ENCODE measurements at regions not wholly inside any gene's neighbourhood (a gene's known extent, or its start where the extent isn't known, plus 50 kb on each side); places are given as distances from the start of the nearest gene placed in this dataset.

DNA sequence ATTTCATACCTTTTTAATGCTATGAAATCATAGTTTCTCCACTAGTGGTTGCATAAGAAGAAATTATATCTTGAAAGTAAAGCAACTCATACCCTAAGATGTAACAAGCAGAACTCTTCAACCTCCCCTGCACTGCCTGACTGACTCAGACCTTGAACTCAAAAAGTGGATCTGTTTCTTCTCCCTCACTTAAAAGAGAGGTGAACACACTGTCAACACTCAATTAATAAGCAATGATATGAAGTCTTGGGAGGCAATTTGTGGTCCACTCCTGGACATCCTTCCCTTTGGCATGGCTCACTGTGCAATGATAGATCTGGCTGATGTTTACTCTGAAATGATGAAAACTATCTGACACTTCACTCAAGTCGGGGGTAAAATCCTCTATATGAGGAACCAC, 282.0 kb upstream of the DKK2 start:
- no peak for DNase-seq (ENCODE audit: low read depth, low spot score)

DNA sequence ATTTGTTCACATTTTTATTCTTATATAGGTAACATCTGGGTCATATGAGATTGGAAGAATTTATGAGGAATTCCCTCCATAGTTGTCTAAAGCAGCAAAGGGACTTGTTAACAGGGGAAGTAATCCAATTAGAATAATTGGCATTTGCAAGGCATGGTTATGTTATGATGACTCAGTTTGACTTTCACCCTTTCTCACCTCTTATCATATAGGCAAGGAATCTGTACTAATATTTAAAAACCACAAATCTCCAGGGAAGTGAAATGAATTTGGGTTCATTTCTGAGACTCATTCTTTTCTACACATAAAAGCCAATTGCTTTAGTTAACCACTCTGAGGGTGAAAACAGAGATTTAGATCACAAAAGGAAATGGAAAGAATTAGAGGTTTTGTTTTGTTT, 281.5 kb upstream of the DKK2 start:
- DNase-seq (ENCODE audit: low read depth, low spot score), result no peak

DNA sequence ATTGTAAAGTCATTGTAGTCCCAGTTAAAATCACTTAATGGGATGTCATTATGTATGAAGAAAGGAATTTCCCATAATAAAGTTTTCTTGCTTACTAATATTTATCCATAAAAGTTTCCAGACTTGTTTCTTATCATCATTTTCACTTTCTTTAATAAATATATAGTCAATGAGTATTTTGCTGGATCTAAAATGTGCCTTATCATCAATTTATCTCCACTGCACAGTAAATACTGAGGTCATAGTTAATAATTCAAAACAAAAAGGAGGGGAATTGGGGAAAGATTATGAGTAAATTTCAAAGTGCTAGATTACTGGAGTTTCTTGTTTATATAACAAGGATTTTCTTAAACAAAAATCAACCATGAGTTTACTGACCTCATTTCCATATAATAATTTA, 279.5 kb upstream of the DKK2 start:
- no peak for DNase-seq (ENCODE audit: low read depth, low spot score)

GRCh38 chr4:107314156-107314555, 278.0 kb upstream of the DKK2 start:
- no peak for DNase-seq (ENCODE audit: low read depth, low spot score)

DNA sequence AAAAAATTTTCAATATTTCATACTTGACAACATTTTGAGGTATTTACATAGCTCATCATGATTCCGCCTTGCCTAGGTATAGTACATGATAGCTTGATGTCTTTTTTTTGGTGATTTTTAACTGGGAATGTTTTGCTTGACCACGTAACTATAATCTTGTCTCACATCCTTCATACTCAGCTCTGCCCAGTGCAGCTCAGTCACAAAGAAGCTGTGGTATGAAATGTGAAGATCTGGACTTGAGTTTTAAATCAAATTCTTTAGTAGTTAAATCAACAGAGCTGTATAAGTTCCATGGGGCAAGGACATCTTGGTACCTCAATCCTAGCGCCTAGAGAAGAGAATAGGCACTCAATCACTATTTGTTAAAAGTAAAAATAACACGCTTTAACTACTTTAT, 276.3 kb upstream of the DKK2 start:
- no peak for DNase-seq (ENCODE audit: low read depth, low spot score)

GRCh38 chr4:107304699-107305286, 268.7 kb upstream of the DKK2 start:
- DNase-seq (ENCODE audit: low read depth, low spot score), result no peak

GRCh38 chr4:107299646-107300045, 263.5 kb upstream of the DKK2 start:
- no peak for DNase-seq (ENCODE audit: low read depth, low spot score)

GRCh38 chr4:107292979-107293378, 256.9 kb upstream of the DKK2 start:
- no peak for DNase-seq (ENCODE audit: low read depth, low spot score)

DNA sequence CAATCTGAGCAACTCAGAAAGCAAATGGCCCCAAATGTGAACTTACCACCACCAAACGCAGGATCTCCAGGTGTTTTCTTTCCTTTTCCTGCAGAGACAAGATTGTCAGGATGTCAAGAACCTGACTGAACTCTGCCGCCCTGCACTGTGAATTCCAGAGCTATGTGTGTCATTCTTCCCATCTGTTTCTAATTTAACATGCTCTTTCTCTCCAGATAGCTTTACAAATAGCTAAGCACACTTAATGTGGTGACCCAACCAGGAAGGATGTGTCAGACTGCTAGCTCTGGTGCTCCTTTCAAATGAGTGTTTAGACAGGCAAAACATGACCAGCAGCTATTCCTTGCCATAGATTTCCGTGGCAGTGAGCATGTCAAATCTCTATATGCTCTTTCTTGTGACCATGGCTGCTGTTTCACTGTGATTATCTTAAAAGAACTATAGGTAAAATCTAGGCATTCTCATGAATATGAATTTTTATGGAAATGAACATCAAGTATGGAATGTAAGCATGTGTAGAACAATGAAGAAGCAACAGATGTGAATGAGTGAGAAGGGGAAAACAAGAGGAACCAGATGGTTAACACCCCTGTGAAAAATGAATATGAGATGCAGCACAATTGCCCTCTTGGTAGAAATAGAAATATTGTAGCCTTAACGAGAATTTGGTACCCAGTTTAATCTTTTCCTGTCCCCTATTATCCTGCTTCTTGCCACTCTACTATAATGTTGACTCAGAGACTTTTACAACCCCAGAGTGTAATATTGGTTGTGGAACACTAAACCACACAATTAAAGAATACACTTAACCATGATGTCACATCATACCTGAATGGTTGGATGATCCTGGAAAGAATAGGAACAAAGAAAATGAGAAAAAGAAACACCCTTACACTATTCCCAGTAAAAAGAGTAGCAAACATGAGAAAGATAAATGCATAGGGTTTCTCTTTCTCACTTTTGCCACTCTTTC, 247.8 kb upstream of the DKK2 start:
- DNase-seq (ENCODE audit: low read depth, low spot score), result peak; percentile 73

DNA sequence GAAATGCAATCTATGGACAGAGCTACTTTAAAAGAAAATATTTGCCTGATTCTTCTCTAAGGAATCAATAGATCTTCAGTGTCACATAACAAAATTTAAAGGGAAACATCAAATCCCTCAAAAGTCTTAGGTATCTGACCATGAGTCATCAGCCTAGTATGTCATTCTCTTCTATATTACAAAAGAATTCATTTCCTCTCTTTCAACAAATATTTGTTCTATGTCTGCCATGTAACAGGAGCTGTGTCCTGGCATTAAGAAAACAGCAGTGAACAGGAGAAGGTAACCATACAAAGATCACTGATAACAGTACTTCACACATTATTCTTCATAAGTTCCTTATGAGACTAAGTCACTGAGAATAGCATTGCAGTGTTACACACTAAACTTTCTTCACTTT, 243.6 kb upstream of the DKK2 start:
- no peak for DNase-seq (ENCODE audit: low read depth, low spot score)

GRCh38 chr4:107278791-107279483, 242.8 kb upstream of the DKK2 start:
- no peak for DNase-seq (ENCODE audit: low read depth, low spot score)

DNA sequence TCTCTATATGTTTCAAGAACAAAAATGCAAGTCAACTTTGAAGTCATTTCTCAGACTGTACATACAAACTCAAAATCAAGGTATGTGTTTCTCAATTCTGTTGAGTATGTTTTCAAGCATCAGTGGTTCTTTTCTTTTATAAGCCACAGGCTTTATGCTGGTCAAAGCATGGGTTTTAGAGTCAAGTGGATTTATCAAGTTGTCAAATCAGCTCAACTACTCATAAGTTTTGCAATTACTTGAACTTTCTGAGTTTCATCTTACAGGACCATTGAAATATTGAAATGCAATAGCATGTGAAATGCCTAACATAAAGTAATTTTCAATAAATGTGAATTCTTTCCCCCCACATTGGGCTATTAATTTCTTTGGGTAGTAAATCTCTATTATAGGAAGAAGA, 239.9 kb upstream of the DKK2 start:
- DNase-seq (ENCODE audit: low read depth, low spot score), result no peak

DNA sequence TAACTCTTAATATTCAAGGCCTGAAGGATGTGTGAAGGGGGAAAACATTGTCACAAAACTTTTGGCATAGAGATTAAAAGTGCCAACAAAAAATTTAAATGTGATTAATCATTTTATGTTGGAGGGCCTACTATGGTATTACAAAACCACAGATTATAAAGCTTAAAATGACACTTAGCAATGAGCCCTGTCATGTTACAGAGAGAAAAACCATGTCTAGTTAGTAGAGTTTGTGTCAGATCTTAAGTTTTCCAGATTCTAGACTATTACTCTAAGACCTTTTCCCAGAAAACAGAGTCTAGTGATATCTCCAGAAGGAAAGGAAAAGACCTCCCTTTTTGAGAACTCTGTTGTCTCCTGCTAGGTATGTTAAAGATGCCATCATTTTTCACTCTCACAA, 239.1 kb upstream of the DKK2 start:
- no peak for DNase-seq (ENCODE audit: low read depth, low spot score)

DNA sequence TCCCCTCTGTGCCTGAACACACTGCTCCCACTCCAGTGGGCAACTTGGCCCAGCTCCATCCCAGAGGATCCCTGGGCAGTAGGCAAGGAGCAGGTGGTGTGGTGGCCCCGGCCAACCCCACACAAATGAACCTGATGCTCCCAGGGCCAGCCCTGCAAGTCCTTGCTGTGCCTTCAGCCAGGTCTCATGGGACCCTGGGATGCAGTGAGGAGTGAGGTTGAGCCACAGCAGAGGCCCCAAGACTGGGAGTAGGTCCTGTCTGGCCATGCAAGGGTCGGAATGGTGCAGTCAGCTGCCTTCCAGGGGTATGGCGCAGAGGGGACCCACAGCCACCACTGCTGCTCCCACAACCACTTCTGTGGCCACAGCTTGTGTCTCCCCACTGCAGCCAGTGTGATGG, 234.5 kb upstream of the DKK2 start:
- no peak for DNase-seq (ENCODE audit: low read depth, low spot score)

DNA sequence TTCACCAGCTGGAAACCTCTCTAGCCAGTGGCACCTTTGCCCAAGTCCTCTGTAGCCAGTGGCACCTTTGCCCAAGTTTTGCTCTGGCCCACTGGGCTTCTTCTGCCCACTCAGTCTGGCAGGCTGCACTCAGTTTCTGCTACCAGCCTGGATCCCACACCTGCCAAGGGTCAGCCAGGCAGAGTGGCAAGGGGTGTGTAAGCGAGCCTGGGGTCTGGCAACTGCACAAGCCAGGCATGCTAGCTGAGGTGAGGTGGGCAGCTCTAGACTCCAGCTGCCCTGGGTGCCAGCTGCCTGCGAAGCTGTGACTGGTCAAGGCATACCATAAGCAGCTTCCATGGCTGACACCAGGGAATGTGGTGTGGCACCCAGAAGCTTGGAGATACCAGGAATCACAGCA, 233.1 kb upstream of the DKK2 start:
- DNase-seq (ENCODE audit: low read depth, low spot score), result no peak

DNA sequence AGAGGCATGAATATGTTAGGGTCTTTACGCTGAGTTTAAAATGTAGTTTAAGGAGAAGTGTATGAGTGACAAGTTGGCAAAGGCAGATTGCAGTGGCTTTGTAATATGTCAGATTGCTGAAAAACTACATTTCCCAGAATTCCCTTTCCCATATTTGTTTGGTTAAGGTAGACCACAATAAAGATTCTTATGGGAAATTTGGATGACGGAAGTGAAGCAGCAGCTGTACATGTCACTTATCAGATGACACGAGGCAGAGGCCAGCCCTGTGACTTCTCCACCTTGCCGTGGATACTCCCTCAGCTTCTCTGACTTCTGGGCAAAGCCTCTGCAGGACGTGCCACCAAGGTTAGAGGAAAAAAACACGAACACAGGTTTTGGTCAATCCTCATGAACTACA, 229.7 kb upstream of the DKK2 start:
- DNase-seq (ENCODE audit: low read depth, low spot score), result no peak

GRCh38 chr4:107261241-107261874, 225.2 kb upstream of the DKK2 start:
- DNase-seq (ENCODE audit: low read depth, low spot score), result no peak

DNA sequence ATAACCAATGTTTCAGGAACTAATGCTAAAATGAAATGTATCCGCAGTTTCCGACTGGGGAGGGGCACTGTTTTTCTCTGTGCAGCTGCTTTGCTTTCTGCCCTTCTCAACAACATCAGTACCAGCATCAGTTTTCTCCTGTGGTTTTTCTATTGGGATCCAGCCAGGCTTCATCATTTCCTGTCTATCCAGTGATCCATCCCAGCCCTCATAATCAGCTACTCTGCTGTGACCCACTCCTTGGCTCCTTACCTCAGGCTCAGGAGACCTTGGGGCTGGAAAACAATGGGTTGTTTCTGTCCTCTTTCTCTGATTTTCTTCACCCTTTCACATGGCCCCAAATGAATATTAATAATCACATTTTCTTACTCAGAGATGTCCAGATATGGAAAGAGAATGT, 222.2 kb upstream of the DKK2 start:
- DNase-seq (ENCODE audit: low read depth, low spot score), result no peak

DNA sequence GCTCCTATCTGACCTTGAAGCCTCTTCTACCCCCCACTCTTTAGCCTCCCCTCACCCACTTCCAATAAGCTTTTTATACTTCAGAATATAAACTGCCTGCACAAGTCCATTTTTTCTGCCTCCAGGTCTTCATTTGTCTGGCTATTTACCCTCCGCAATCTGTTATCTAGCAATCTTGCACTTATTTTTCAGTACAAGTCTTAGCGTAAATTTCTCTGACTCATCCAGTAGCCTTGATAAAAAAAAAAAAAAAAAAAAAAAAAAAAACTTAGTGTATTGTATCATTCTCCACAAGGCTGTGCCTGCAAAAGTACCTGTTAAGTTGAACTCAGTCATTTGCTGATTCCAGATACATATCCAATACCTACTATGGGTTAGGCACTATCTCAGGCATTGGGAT, 219.5 kb upstream of the DKK2 start:
- no peak for DNase-seq (ENCODE audit: low read depth, low spot score)

DNA sequence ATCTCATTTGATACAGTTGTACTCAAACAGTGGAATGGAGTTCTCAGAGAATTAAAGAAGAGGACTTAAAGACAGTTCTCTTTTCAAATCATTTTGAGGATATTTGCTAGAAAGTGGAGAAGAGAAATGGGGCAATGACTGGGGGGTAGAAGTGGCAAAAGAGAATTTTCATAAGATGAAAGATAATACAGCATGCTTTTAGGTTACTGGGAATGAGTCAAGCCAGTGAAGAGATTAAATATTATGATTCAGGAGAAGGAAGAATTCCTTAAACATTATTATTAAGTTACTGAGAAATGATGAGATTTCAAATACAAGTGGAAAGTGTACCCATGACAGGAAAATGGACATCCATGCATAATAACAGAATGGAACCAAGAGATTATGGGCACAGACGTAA, 219.0 kb upstream of the DKK2 start:
- no peak for DNase-seq (ENCODE audit: low read depth, low spot score)

GRCh38 chr4:107253579-107254068, 217.5 kb upstream of the DKK2 start:
- no peak for DNase-seq (ENCODE audit: low read depth, low spot score)

DNA sequence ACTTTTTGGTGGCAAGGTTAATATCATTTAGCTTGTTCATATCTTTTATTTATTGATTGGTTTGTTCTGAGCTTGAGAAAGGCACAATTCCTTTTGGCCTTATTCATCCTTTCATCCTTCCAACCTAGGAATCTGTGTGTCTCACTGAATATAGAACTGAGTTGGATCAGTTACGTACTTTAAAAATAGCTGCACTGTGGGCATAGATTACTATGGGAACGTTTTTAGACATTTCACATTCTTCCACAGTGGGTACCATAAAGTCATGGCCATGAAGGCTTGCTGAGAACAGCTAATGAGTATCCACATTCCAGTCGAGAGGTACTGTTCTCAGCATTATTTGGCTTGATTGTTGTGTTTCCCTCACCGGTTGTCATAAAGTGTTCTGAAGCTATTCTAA, 217.0 kb upstream of the DKK2 start:
- no peak for DNase-seq (ENCODE audit: low read depth, low spot score)

Measured in smooth muscle cell of the brain vasculature (primary cell).